ENCODE measurements at regions not wholly inside any gene's neighbourhood (a gene's known extent, or its start where the extent isn't known, plus 50 kb on each side); places are given as distances from the start of the nearest gene placed in this dataset.
A peak's percentile ranks its signal among the peaks of the same experiment; 100 is the strongest.

DNA sequence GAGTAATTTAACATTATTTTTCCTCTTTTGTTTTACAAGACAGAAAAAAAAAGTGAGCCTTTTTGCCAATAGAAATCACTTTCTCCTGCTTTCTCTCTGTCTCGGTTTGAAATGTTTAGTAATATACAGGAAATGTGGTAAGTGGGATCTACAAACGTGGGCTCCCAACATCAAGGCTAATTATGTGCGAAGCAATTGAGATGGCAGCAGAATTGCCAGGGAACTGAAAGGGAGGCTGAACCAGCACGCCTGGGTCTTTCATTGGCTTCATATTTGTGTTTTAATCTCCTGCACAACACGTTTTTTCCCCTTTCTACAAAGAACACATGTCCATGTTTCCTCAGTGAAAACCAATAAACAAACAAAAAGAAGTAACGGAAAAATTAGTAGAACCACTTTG is 743.9 kb upstream of the SOX9 start:
- DNase-seq, result no peak

DNA sequence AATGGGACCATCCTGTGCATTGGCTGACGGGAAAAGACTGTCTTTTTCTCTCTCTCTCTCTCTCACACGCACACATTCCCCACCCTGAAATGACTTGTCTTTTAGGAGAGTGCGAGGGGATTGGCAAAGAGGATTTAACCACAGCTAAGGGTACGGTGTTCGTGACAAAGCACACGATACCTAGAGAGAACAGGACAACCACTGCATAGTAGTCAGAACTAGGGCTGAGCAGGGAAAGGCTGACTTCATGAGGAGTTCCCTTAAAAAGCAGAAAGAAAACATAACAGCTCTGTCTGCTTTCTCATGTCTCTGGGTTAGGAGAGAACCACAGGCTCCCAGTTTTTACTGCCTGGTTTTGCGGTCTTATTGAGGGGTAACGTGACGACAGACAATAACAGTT is 742.8 kb upstream of the SOX9 start:
- no peak for DNase-seq

DNA sequence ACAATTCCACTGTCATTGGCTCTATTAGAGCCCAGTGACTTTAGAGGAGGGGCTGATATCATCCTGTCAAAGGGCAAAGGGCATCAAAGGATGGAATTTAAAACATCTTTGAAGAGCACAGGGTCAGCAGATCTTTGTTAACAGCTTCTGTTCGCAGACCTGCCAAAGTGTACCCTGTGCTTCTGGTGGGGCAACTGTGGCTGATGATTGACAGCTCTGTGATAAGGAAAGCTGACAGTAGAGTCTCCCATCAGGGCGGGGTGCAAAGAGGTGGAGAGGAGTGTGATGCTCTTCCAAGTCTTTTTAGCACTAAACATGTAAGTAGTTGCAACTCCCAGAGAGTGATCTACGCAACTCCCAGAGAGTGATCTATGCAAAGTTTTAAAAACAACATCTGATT is 742.1 kb upstream of the SOX9 start:
- no peak for DNase-seq

DNA sequence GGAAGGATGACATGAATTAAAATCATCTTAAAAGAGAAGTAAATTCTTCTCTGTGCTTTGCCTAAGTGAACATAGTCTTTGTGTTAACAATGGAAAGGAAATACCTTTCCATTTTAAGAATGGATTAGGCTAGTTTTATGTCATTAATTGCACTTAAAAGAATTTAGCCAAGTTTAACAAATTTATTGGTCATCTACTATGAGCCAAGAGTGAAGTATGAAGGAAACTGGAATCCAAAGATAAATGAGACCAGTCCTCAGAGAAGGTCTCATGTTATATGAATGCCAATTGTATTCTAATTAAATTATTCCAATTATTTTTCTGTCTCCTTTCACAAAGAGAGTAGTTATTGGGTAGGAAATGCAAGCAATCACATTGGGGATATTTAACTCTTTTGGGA is 741.3 kb upstream of the SOX9 start:
- no peak for DNase-seq

DNA sequence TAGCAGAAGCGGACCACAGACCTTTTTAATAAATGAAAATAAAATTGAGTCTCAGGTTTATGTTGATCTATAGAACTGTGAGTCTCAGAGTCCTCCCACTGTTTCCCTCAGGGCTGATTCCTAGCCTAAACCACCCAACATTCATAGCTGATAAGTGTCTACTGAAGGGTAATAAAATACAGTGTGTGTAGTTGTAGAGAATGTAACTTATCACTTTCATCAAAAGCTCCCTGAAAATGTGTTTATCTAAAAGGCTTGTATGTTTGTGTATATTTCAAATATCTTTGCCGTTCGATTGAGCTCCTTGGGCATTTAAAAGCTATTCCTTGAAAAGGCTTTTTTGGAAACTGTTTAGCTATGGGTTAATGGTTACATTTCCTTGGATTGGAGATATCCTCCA is 740.3 kb upstream of the SOX9 start:
- no peak for DNase-seq

DNA sequence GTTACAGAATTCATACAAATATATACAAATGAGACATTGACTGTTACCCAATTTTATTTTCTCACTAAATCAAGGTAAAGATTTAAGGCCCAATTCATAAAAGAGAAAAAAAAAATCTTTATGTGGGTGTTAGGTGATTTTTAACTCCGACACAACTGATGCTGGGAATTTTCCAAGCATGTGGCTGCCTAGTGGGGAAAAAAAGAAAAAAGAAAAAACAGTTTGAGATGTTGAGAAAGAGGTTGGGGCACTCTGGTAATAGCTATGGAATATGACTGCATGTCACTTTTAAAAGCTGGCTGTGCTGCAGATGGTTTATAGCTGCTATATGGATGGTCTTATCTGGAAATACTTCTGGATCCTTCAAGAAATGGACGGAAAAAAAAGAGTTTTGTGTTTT is 739.9 kb upstream of the SOX9 start:
- DNase-seq, result no peak

DNA sequence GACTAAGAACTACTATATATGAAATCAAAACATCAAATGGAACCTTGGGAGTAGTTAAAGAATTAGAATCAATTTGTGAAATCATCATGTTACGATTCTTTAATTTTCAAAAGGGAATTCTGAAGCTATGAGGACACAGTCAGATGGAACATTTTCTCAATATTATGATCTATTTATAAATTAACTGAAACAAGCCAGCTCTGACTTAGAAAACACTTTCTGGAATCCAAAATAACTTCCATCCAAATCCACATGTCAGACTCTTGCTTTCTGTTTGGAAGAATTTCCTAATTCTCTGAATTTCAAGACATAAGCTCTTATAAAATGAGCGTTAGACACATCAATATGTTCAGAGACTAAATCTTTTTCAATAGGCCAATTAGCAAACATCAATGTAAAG is 737.7 kb upstream of the SOX9 start:
- DNase-seq, result no peak

DNA sequence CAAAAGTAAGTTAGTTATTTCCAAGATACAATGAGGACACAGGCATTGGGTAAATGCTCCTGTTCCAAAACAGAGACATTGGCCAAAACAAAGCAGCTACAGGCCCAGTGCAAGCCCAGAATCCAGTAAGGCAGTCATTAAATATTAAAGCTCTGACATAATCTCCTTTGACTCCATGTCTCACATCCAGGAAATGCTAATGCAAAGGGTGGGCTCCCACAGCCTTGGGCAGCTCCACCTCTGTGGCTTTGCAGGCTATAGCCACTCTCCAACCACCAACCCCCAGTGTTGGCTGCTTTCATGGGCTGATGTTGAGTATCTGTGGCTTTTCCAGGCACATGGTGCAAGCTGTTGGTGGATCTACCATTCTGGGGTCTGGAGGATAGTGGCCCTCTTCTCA is 733.4 kb upstream of the SOX9 start:
- DNase-seq, result no peak

DNA sequence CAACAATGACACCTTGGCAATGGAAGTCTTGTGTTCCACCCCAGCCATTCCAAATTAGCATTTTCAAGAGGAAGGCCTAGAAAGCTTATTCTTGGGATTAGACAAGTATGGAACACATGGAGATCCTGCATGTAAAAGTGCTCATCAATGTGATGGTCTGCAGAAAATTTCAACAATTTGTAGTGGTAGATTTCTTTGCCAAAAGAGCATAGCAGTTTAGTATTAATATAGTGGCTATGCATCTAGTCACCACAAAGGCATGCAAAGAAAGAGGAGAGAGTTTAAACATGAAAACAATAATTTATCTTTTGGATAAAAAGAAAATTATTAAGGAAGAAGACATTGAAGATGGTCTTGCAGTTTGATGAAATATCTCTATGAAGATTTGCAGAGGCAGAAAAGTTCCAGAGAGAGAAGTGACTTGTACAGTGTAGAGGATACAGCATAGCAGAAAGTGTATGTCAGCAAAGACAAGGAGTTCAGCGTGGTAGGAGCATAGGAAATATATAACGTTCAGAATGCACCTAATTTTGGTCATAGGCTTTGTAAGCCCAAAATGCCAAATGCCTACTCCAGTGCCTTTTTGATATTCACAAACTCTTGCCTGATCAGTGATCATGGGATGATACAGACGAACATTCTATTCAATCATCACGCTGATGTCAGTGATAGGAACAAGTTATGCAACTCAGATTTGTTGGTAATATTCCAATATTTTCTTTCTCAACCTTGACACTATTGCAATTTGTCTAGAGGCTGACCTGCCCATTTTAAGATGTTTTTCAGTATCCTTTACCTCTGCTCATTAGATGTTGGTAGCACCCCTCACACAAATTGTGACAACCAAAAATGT is 727.9 kb upstream of the SOX9 start:
- DNase-seq, result no peak

DNA sequence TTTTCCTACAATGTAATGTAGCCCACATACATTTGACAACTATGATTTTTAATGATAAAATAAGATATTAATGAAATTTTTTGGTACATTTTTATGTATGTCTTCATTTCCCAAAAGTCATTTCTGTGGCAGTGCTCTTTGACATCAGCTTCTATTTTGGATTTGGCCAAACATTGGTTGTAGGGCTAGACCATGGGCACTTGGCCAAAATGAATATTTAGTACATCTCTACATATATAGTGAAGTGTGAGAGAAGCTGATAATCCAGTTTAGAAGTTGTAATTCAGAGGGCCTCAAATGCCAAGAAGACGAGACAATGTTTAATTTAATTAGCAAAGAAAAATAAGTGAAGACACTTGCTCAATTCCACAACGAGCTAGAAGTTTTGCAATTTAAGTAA is 724.9 kb upstream of the SOX9 start:
- no peak for DNase-seq

DNA sequence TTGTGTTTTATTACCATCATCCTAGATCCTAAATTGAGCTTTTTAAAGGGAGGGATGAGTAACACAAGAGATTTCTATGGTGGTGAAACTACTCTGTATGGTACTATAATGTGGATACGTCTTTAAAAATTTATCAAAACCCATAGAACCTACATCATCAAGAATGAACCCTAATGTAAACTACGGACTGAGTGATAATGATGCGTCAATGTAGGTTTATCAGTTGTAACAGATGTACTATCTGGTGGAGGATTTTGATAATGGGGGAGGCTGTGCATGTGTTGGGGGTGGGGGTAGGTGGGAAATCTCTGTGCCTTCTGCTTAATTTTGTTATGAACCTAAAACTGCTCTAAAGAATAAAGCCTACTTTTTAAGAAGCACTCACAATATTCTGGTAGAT is 724.1 kb upstream of the SOX9 start:
- no peak for DNase-seq

DNA sequence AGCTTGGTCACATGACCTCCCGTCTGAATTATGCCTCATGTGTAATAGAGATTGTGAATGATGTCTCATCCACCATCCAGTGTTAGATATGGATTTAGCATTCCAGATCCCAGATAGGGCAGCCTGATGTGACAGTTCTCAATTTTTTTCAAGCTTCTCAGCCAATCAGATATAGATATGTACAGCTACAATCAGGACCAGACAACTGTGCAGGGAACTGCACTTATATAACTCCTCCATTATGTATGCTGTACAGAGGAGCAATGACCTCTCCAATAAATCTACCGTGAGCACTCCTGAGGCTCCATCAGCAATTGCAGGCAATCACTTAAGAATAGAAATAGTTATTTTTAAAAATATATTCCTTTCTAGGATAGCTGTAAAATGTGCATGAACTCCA is 722.8 kb upstream of the SOX9 start:
- DNase-seq, result no peak

DNA sequence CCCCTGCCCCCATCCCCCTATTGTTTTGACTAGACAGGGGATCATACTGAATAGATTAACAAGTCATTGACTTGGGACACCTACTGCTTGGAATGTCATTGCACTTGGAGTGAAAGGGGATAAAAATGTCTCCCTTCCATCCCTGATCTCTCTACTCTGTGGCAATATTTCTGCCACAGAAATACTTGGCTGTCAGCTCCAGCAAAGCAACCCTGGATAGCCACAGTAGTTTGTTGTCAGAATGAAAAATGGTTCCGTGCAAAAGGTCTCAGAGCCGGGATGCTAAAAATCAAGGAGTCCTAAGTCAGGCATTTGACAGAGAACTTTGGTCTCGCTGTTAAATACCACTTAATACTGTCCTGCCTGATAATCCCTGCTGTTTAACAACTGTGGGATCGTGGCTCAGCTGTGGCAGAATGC is 722.0 kb upstream of the SOX9 start:
- no peak for DNase-seq

DNA sequence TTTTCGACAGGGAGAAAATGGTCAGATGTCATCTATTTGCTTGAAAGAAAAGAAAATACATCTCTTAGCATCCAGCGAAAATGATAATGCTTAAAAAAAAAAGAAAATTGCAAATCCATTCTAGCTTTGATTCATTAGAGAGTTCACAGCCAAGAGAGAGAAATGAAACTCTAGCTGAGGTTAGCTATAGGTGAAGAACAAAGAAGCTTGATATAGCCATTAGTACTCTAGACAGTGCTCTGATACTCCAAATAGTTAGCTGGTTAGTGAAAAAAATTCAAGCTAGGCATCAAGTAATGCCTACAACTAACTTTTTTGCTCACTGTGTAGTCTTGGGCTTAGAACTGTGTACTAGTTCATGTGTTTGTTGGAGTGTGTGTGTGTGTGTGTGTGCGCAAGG is 721.6 kb upstream of the SOX9 start:
- DNase-seq, result no peak

DNA sequence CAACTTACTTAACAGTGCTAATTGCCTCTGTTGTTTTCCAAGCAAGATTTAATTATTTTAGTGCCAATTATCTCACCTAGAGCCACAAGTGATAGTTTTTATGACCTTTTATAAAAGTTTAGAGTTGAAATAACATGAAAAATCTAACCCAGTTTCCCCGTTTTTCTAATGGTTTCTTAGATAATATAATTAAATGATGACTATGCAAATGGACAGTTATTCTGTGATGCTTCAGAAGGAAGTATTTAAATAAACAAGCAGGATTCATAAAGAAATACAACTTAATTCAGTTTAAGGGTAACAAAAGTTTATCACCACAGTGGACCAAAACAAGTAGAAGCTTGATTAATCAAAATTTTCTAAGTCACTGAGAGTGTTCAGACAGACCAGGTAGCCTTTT is 721.2 kb upstream of the SOX9 start:
- no peak for DNase-seq

DNA sequence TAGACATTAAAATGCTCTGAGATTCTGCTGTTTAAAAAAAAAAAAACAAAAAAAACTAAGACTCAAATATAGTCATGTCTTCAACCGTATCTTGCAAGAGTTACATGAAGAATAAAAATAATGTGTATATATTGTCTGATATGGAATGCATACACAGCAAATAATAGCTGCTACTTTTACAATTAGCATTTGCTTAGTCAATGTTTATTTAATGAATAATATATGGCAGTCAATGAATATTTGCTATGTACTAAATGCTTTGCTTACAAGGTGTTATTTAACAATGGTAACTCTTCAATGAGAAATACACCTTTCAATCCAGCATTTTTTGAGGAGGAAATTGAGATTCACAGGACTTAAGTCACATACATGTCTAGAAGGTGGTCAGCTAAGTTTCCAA is 718.8 kb upstream of the SOX9 start:
- DNase-seq, result no peak

DNA sequence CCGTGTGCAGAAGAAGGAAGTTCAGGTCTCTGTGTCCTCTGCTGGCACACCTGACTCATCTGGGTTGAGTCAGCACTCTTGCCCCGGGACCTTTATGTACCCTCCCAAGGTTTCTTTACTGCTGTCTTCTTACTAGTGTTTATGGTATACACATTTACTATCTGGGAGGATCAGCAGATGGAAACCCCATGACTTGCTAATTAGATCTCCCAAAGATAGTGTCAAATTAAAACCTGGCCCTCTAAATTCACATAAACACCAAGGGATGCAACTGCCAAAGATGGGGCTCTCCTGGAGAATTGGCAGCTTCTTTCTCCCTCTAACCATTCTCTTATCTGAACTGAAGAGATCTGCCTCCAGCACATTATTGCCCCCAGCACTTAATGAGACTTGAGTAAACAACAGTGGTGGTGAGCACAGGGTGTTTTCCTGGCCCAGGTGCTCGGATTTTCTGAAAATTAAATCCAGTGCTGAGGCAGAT is 718.1 kb upstream of the SOX9 start:
- DNase-seq, result peak; percentile 5

DNA sequence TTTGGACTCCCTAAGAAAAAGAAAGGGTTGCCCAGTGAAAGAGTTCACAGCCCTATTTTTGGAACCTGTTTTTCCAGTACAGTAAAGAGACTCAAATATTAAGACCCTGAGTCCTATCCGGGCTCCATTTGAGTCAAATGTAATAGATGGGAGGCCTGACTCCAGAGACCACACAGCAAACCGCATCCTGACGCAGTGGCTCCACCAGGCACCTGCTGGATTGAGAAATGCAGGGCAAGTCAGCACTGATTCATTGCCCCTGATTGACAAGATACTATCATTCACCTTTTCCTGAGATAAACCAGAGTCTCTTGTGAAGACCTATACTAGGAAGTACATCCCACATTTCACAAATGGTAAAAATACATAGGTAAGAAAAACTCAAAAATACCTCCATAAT is 715.7 kb upstream of the SOX9 start:
- no peak for DNase-seq

DNA sequence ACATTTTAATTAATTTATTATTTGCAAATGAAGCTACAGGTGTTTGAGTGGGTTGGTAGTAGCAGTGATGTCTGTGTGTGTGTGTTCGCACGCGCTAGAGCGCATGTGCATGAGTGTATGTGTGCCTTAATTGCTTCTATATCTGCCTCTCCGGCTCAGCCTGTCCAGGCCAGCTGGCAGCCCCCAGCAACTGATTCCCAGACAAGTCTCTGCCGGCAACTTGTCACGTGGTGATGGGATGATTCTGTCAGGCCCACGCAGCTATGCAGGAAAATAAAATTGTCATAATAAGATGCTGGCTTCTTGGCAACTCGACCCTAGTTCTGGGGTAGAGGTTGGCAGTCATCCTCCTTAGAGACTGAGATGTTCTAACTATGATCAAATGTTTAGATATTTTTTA is 712.8 kb upstream of the SOX9 start:
- DNase-seq, result no peak

DNA sequence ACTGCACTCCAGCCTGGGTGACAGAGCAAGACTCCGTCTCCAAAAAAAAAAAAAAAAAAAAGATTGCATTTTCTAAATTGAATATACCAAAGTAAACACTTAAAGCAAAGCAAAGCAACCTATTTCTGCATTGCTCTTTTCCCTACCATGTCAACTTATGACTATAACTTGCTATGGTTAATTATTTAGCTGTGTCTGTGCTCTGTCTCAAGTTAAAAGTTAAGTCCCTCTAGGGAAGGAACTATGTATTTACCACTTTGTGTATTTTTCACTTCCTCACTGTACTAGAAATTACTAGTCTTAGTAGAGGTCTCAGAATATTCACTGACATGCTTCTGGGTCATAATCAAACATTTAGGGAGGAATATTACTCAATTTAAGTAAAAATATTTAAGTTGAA is 711.7 kb upstream of the SOX9 start:
- no peak for DNase-seq

DNA sequence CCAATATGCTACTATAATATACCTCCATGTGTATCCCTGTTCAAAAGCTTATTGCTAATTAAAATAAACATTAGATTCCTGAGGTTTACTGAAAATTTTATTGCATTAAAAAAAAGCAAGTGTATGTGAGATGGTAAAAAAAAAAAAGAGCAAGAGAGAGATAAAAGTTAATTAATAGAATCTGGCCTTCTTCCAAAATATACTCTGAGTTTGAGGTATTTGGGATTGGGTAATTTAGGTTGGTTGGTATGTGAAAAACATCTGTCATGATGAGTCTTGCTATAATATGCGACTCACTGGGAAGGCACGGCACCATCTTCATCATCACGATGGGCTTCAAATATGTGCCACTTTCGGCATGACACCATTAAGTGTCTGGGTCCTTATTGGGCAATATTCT is 711.1 kb upstream of the SOX9 start:
- DNase-seq, result no peak

DNA sequence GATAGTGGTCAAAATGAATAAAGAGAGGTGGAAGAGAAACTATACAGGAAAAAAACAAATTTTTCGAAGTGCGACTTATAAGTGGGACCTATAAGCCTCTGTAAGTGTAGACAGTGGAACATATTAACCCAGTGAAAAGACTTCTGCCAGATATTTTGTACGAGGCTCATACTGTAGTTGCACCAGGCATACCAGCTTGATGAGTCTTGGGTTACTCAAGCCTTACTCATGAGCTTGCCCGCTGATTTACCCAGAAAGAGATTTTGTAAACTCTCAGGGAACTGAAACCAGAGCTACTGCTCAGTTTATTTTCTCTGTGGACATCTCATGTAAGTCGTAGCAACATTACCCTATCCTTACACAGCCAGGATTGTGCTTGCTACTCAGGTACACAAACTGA is 708.0 kb upstream of the SOX9 start:
- DNase-seq, result no peak

DNA sequence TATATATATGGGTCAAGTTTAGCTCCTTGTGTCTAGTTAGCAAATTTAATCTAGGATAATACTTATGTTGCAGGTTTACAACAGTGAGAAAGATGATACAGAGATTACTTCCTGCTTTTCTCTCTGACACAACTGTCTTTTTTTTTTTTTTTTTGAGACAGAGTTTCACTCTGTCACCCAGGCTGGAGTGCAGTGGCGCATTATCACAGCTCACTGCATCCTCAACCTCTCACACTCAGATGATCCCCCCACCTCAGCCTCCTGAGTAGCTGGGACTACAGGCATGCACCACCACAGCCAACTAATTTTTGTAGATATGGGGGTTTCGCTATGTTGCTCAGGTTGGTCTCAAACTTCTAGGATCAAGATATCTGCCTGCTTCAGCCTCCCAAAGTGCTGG is 706.9 kb upstream of the SOX9 start:
- DNase-seq, result no peak

DNA sequence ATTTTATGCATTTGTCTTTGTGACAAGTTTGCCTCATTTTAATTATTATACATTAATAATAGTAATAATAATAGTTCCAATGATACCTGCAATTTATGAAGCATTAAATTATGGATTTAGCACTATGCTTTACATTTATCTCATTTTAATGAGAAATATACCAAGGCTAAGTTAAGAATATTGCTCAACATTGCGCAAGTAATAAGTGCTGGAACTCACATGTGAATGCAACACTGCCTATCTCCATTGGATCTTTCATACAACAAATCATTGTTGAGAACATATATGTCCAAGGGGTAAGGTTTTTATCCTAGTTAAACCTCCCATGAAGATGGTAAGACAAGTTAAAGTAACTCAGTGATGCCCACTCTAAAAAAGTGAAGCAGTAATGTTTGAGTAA is 703.7 kb upstream of the SOX9 start:
- no peak for DNase-seq

DNA sequence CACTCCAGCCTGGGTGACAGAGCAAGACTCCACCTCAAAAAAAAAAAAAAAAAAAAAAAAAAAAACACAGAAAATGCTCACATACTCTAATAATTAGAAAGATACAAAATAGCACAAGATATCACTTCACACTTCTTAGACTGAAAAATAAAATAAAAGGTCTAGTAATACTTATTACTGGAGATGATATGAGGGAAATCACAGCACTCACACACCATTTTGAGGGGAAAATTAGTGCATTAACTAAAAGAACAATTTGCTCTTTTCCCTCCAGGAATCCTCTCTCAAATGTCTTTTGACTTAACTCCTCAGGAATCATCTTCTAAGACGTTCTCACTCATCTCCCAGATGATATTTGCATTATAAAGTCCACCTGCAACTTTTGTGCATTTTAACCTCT is 697.9 kb upstream of the SOX9 start:
- no peak for DNase-seq

All from NCI-H2029 (cell line).